ENCODE measurements at regions not wholly inside any gene's neighbourhood (a gene's known extent, or its start where the extent isn't known, plus 50 kb on each side); places are given as distances from the start of the nearest gene placed in this dataset.
A peak's percentile ranks its signal among the peaks of the same experiment; 100 is the strongest.

GRCh38 chr2:17122887-17123501 lies 395.2 kb downstream of the RAD51AP2 start:
- DNase-seq (ENCODE audit: insufficient read length, low spot score) (no peak), FAIRE-seq (no peak)
- TF ChIP-seq POU2F2 (IDR thresholded peaks at IDR 0.05; ENCODE audit: low read depth, low read length) (no peak), POLR2A (IDR thresholded peaks at IDR 0.05; ENCODE audit: low read depth, low read length) (no peak), PAX5 (IDR thresholded peaks at IDR 0.05; ENCODE audit: insufficient read depth, low read length, severe bottlenecking) (no peak), SPI1 (IDR thresholded peaks at IDR 0.05; ENCODE audit: low read depth, low read length) (no peak), POLR2AphosphoS5 (IDR thresholded peaks at IDR 0.05; ENCODE audit: low read depth, low read length) (no peak), TAF1 (IDR thresholded peaks at IDR 0.05; ENCODE audit: low read depth, low read length) (no peak)

- FAIRE-seq (no peak), DNase-seq (ENCODE audit: insufficient read length, low spot score) (no peak)
- TF ChIP-seq TAF1 (IDR thresholded peaks at IDR 0.05; ENCODE audit: low read depth, low read length) (no peak), POLR2AphosphoS5 (IDR thresholded peaks at IDR 0.05; ENCODE audit: low read depth, low read length) (no peak), PAX5 (IDR thresholded peaks at IDR 0.05; ENCODE audit: insufficient read depth, low read length, severe bottlenecking) (no peak), POLR2A (IDR thresholded peaks at IDR 0.05; ENCODE audit: low read depth, low read length) (no peak), SPI1 (IDR thresholded peaks at IDR 0.05; ENCODE audit: low read depth, low read length) (no peak), POU2F2 (IDR thresholded peaks at IDR 0.05; ENCODE audit: low read depth, low read length) (no peak)
Measured at GRCh38 chr2:17115466-17115865, 402.8 kb downstream of the RAD51AP2 start.

GRCh38 chr2:17115042-17115441 lies 403.2 kb downstream of the RAD51AP2 start:
- no peak for FAIRE-seq
- TF ChIP-seq POU2F2 (IDR thresholded peaks at IDR 0.05; ENCODE audit: low read depth, low read length) (no peak), TAF1 (IDR thresholded peaks at IDR 0.05; ENCODE audit: low read depth, low read length) (no peak), POLR2AphosphoS5 (IDR thresholded peaks at IDR 0.05; ENCODE audit: low read depth, low read length) (no peak), POLR2A (IDR thresholded peaks at IDR 0.05; ENCODE audit: low read depth, low read length) (no peak), SPI1 (IDR thresholded peaks at IDR 0.05; ENCODE audit: low read depth, low read length) (no peak), PAX5 (IDR thresholded peaks at IDR 0.05; ENCODE audit: insufficient read depth, low read length, severe bottlenecking) (no peak)
- DNase-seq (ENCODE audit: insufficient read length, low spot score), result no peak

GRCh38 chr2:17107871-17108270 lies 410.4 kb downstream of the RAD51AP2 start:
- TF ChIP-seq PAX5 (IDR thresholded peaks at IDR 0.05; ENCODE audit: insufficient read depth, low read length, severe bottlenecking) (no peak), POU2F2 (IDR thresholded peaks at IDR 0.05; ENCODE audit: low read depth, low read length) (no peak), SPI1 (IDR thresholded peaks at IDR 0.05; ENCODE audit: low read depth, low read length) (no peak), TAF1 (IDR thresholded peaks at IDR 0.05; ENCODE audit: low read depth, low read length) (no peak), POLR2A (IDR thresholded peaks at IDR 0.05; ENCODE audit: low read depth, low read length) (no peak), POLR2AphosphoS5 (IDR thresholded peaks at IDR 0.05; ENCODE audit: low read depth, low read length) (no peak)
- no peak for DNase-seq (ENCODE audit: insufficient read length, low spot score)
- FAIRE-seq, result no peak

- DNase-seq (ENCODE audit: insufficient read length, low spot score), result no peak
- FAIRE-seq, result no peak
- TF ChIP-seq POLR2A (IDR thresholded peaks at IDR 0.05; ENCODE audit: low read depth, low read length), result no peak
- no peak for TF ChIP-seq SPI1 (IDR thresholded peaks at IDR 0.05; ENCODE audit: low read depth, low read length)
- TF ChIP-seq POU2F2 (IDR thresholded peaks at IDR 0.05; ENCODE audit: low read depth, low read length), result no peak
- TF ChIP-seq TAF1 (IDR thresholded peaks at IDR 0.05; ENCODE audit: low read depth, low read length), result no peak
- TF ChIP-seq PAX5 (IDR thresholded peaks at IDR 0.05; ENCODE audit: insufficient read depth, low read length, severe bottlenecking), result no peak
- TF ChIP-seq POLR2AphosphoS5 (IDR thresholded peaks at IDR 0.05; ENCODE audit: low read depth, low read length), result no peak
Measured at GRCh38 chr2:17107151-17107550, 411.1 kb downstream of the RAD51AP2 start.

GRCh38 chr2:17106418-17106817 lies 411.8 kb downstream of the RAD51AP2 start:
- no peak for FAIRE-seq

GRCh38 chr2:17104454-17104853 lies 413.8 kb downstream of the RAD51AP2 start:
- TF ChIP-seq POU2F2 (IDR thresholded peaks at IDR 0.05; ENCODE audit: low read depth, low read length) (peak; percentile 75), SPI1 (IDR thresholded peaks at IDR 0.05; ENCODE audit: low read depth, low read length) (peak; percentile 24; the same call in 1 of the 2 replicates), TAF1 (IDR thresholded peaks at IDR 0.05; ENCODE audit: low read depth, low read length) (no peak), POLR2A (IDR thresholded peaks at IDR 0.05; ENCODE audit: low read depth, low read length) (no peak)
- DNase-seq (ENCODE audit: insufficient read length, low spot score) (no peak), FAIRE-seq (no peak)

More at GRCh38 chr2:17106418-17106817, 411.8 kb downstream of the RAD51AP2 start:
- DNase-seq (ENCODE audit: insufficient read length, low spot score), result no peak
- TF ChIP-seq PAX5 (IDR thresholded peaks at IDR 0.05; ENCODE audit: insufficient read depth, low read length, severe bottlenecking), result no peak
- no peak for TF ChIP-seq POLR2AphosphoS5 (IDR thresholded peaks at IDR 0.05; ENCODE audit: low read depth, low read length)
- TF ChIP-seq TAF1 (IDR thresholded peaks at IDR 0.05; ENCODE audit: low read depth, low read length), result no peak
- no peak for TF ChIP-seq SPI1 (IDR thresholded peaks at IDR 0.05; ENCODE audit: low read depth, low read length)

GRCh38 chr2:17101596-17101995 lies 416.6 kb downstream of the RAD51AP2 start:
- FAIRE-seq (no peak), DNase-seq (ENCODE audit: insufficient read length, low spot score) (no peak)
- TF ChIP-seq POLR2AphosphoS5 (IDR thresholded peaks at IDR 0.05; ENCODE audit: low read depth, low read length) (no peak), POLR2A (IDR thresholded peaks at IDR 0.05; ENCODE audit: low read depth, low read length) (no peak), POU2F2 (IDR thresholded peaks at IDR 0.05; ENCODE audit: low read depth, low read length) (no peak), TAF1 (IDR thresholded peaks at IDR 0.05; ENCODE audit: low read depth, low read length) (no peak), SPI1 (IDR thresholded peaks at IDR 0.05; ENCODE audit: low read depth, low read length) (no peak), PAX5 (IDR thresholded peaks at IDR 0.05; ENCODE audit: insufficient read depth, low read length, severe bottlenecking) (no peak)

GRCh38 chr2:17101091-17101490 lies 417.1 kb downstream of the RAD51AP2 start:
- FAIRE-seq (no peak), DNase-seq (ENCODE audit: insufficient read length, low spot score) (no peak)
- no peak for TF ChIP-seq TAF1 (IDR thresholded peaks at IDR 0.05; ENCODE audit: low read depth, low read length)
- TF ChIP-seq POU2F2 (IDR thresholded peaks at IDR 0.05; ENCODE audit: low read depth, low read length), result no peak
- no peak for TF ChIP-seq POLR2A (IDR thresholded peaks at IDR 0.05; ENCODE audit: low read depth, low read length)
- no peak for TF ChIP-seq SPI1 (IDR thresholded peaks at IDR 0.05; ENCODE audit: low read depth, low read length)
- TF ChIP-seq PAX5 (IDR thresholded peaks at IDR 0.05; ENCODE audit: insufficient read depth, low read length, severe bottlenecking), result no peak
- no peak for TF ChIP-seq POLR2AphosphoS5 (IDR thresholded peaks at IDR 0.05; ENCODE audit: low read depth, low read length)

- no peak for FAIRE-seq
Measured at GRCh38 chr2:17095340-17095739, 422.9 kb downstream of the RAD51AP2 start.

More at GRCh38 chr2:17095340-17095739, 422.9 kb downstream of the RAD51AP2 start:
- no peak for DNase-seq (ENCODE audit: insufficient read length, low spot score)
- TF ChIP-seq POLR2A (IDR thresholded peaks at IDR 0.05; ENCODE audit: low read depth, low read length), result no peak
- TF ChIP-seq TAF1 (IDR thresholded peaks at IDR 0.05; ENCODE audit: low read depth, low read length), result no peak
- no peak for TF ChIP-seq SPI1 (IDR thresholded peaks at IDR 0.05; ENCODE audit: low read depth, low read length)
- no peak for TF ChIP-seq PAX5 (IDR thresholded peaks at IDR 0.05; ENCODE audit: insufficient read depth, low read length, severe bottlenecking)
- TF ChIP-seq POU2F2 (IDR thresholded peaks at IDR 0.05; ENCODE audit: low read depth, low read length), result no peak
- TF ChIP-seq POLR2AphosphoS5 (IDR thresholded peaks at IDR 0.05; ENCODE audit: low read depth, low read length), result no peak
